K562 (cell line): ENCODE measurements at regions not wholly inside any gene's neighbourhood (a gene's known extent, or its start where the extent isn't known, plus 50 kb on each side); places are given as distances from the start of the nearest gene placed in this dataset.

ENCODE experiments used
- ATAC-seq: fragments of 200-7000 bp; cut with Tn5 transposase; 3 replicates; pipeline ENCODE4 v1.9.1; 2020; ENCODE audit warnings: moderate library complexity
- BruUV-seq: library from RNA; stranded (reverse); fragments of 400-500 nt; replicated peaks from 2 replicates; lab custom pipeline; 2021; lab: Mats Ljungman, UMichigan
- CTCF ChIA-PET: fragments of 300-600 bp; formaldehyde crosslinking; extraction: SDS; loops from one replicate; lab custom pipeline; 2021; ENCODE audit warnings: low intra/inter-chr PET ratio; lab: Yijun Ruan, JAX
- POLR2A ChIA-PET: fragments of 300-600, 350-650 bp; sonication (Branson Sonifier 250); formaldehyde crosslinking; extraction: SDS; loops from one replicate; lab custom pipeline; 2021; ENCODE audit warnings: antibody characterized with exemption, inconsistent platforms; lab: Yijun Ruan, JAX
- DNase-seq, 4 experiments: peaks; one replicate each; pipeline versions ENCODE4 v3.0.0 to v3.0.0-alpha.2; 2011 to 2018; ENCODE audit warnings: low spot score in 3 of 4, mixed read lengths in 3 of 4; ENCODE audit errors: extremely low read depth in 1 of 4
- FAIRE-seq: peaks from 2 replicates; lab custom pipeline; 2011; peaks lifted over from hg19 to GRCh38; lab: Jason Lieb, UNC
- H2AFZ ChIP-seq: 2 replicates; pipeline ENCODE4 v1.6.0; 2011; ENCODE audit warnings: low read depth, low read length, control low read depth, inconsistent platforms
- H3K27ac ChIP-seq: fragments of 200-600 bp; 3 replicates; pipeline ENCODE4 v1.8.0; 2011; ENCODE audit warnings: low read depth, mild to moderate bottlenecking, control low read depth, inconsistent platforms, low read length, moderate library complexity, mixed read lengths; ENCODE audit errors: extremely low read depth
- H3K27me3 ChIP-seq, 2 experiments: fragments of 300-600 bp in 1 of 2; 2 replicates in 1 of 2; 3 replicates in 1 of 2; pipeline versions ENCODE4 v1.6.0 to v1.8.0; 2011; ENCODE audit warnings: inconsistent platforms in 2 of 2, low read length in 2 of 2, mild to moderate bottlenecking in 1 of 2, mixed read lengths in 1 of 2, moderate library complexity in 1 of 2; ENCODE audit not compliant: control insufficient read depth in 2 of 2, insufficient read depth in 2 of 2
- H3K36me3 ChIP-seq: fragments of 300-600 bp; 3 replicates; pipeline ENCODE4 v1.8.0; 2011; ENCODE audit warnings: mild to moderate bottlenecking, low read length, inconsistent platforms; ENCODE audit not compliant: control insufficient read depth, insufficient read depth
- H3K4me1 ChIP-seq, 2 experiments: fragments of 200-600 bp in 1 of 2; replicated peaks in 1 of 2; 2 replicates in 1 of 2; 3 replicates in 1 of 2; pipeline versions ENCODE4 v1.5.1 to v1.8.0; 2011; ENCODE audit warnings: inconsistent platforms in 2 of 2, low read length in 2 of 2, mild to moderate bottlenecking in 1 of 2, mixed read lengths in 1 of 2, moderate library complexity in 1 of 2; ENCODE audit not compliant: control insufficient read depth in 2 of 2, insufficient read depth in 2 of 2
- H3K4me2 ChIP-seq: 2 replicates; pipeline ENCODE4 v1.6.1; 2011; ENCODE audit warnings: low read length, control low read depth, inconsistent platforms, mixed read lengths; ENCODE audit not compliant: insufficient read depth
- H3K4me3 ChIP-seq: fragments of 200-600 bp; sonication (generic), shearing (Covaris generic); 2 replicates; pipeline ENCODE4 v1.5.1; 2016; ENCODE audit warnings: control low read depth, inconsistent platforms
- H3K79me2 ChIP-seq: fragments of 200-600 bp; 3 replicates; pipeline ENCODE4 v1.8.0; 2011; ENCODE audit warnings: low read length, inconsistent platforms; ENCODE audit not compliant: control insufficient read depth, insufficient read depth
- H3K9ac ChIP-seq, 2 experiments: 2 replicates each; pipeline versions ENCODE4 v1.6.0 to v1.6.1; 2011; ENCODE audit warnings: low read depth in 2 of 2, low read length in 2 of 2, control low read depth in 1 of 2, inconsistent platforms in 1 of 2, mild to moderate bottlenecking in 1 of 2, mixed read lengths in 1 of 2; ENCODE audit not compliant: insufficient read depth in 1 of 2
- H3K9me1 ChIP-seq: one replicate; pipeline ENCODE4 v1.6.0; 2011; ENCODE audit warnings: inconsistent platforms, mild to moderate bottlenecking, low read length, moderate library complexity; ENCODE audit not compliant: control insufficient read depth, insufficient read depth
- H3K9me3 ChIP-seq: replicated peaks from 2 replicates; pipeline ENCODE4 v1.5.1; 2011; ENCODE audit warnings: low read depth, low read length, inconsistent platforms; ENCODE audit not compliant: control insufficient read depth, insufficient read depth
- H4K20me1 ChIP-seq: replicated peaks from 2 replicates; pipeline ENCODE4 v1.6.1; 2011; ENCODE audit warnings: low read length, inconsistent platforms, mixed read lengths; ENCODE audit not compliant: control insufficient read depth, insufficient read depth
- ARHGAP35 ChIP-seq: fragments of 450-650 bp; IDR thresholded peaks from 2 replicates; pipeline ENCODE4 v1.6.1; 2018; ENCODE audit not compliant: partially characterized antibody
- KLF13 ChIP-seq: fragments of 450-650 bp; IDR thresholded peaks from 2 replicates; pipeline ENCODE4 v1.6.1; 2016; ENCODE audit warnings: missing genetic modification characterization, low read depth, mild to moderate bottlenecking, missing compliant biosample characterization, moderate library complexity, borderline replicate concordance
- RBM17 ChIP-seq: fragments of 200-400 bp; formaldehyde crosslinking; IDR thresholded peaks from 2 replicates; pipeline ENCODE4 v1.6.1; 2017; ENCODE audit warnings: low read depth, mild to moderate bottlenecking, low read length, borderline replicate concordance
- RNF219 ChIP-seq: fragments of 250-450 bp; sonication (Bioruptor Pico); IDR thresholded peaks from 2 replicates; pipeline ENCODE4 v1.5.0; 2022; ENCODE audit warnings: mild to moderate bottlenecking
- TAF9B ChIP-seq: fragments of 450-650 bp; IDR thresholded peaks from 2 replicates; pipeline ENCODE4 v1.6.1; 2018; ENCODE audit warnings: mild to moderate bottlenecking; ENCODE audit not compliant: partially characterized antibody
- TOE1 ChIP-seq, 2 experiments: fragments of 450-650 bp in 1 of 2; sonication (generic) in 1 of 2; formaldehyde crosslinking in 1 of 2; IDR thresholded peaks; 2 replicates each; pipeline versions ENCODE4 v1.7.1 to v1.8.0; 2016 to 2022; ENCODE audit warnings: borderline replicate concordance in 2 of 2, mild to moderate bottlenecking in 2 of 2, antibody characterized with exemption in 1 of 2, inconsistent platforms in 1 of 2, low read depth in 1 of 2, missing genetic modification reagents in 1 of 2, moderate library complexity in 1 of 2
- ZBTB1 ChIP-seq: sonication (generic); formaldehyde crosslinking; IDR thresholded peaks from 2 replicates; pipeline ENCODE4 v1.8.1; 2023; ENCODE audit warnings: missing genetic modification reagents, low read depth, mild to moderate bottlenecking, borderline replicate concordance
- ZBTB49 ChIP-seq: sonication (generic); formaldehyde crosslinking; IDR thresholded peaks from 2 replicates; pipeline ENCODE4 v1.8.0; 2022; ENCODE audit warnings: missing genetic modification reagents, mild to moderate bottlenecking, borderline replicate concordance
- ZNF217 ChIP-seq: sonication (generic); formaldehyde crosslinking; IDR thresholded peaks from 2 replicates; pipeline ENCODE4 v1.8.0; 2022; ENCODE audit warnings: mild to moderate bottlenecking, missing genetic modification reagents
- ZNF239 ChIP-seq: fragments of 250-450 bp; sonication (Bioruptor Pico); IDR thresholded peaks from 2 replicates; pipeline ENCODE4 v1.4.0; 2020; ENCODE audit warnings: mild to moderate bottlenecking
- ZNF785 ChIP-seq: fragments of 250-450 bp; sonication (Bioruptor Pico); IDR thresholded peaks from 2 replicates; pipeline ENCODE4 v1.4.0; 2020; ENCODE audit warnings: mild to moderate bottlenecking
- WGBS: fragments of 100-300 bp; shearing (Covaris generic); methylation state at CpG from one replicate; pipeline ENCODE4 v1.1.6; 2016; ENCODE audit warnings: low coverage, mixed read lengths; ENCODE audit not compliant: insufficient coverage; ENCODE audit errors: missing lambda C conversion rate; 5-methylcytosine and 5-hydroxymethylcytosine counted together
- in situ Hi-C: fragments of 300-500 bp; cut with MboI; formaldehyde crosslinking; loops from 4 replicates; pipeline ENCODE4 v1.15.0; 2018; ENCODE audit warnings: inconsistent platforms, mixed read lengths
- intact Hi-C: fragments of 100-400 bp; cut with micrococcal nuclease; formaldehyde crosslinking; loops from 2 replicates; pipeline ENCODE4 v1.14.2; 2022

GRCh38 chr7:10874666-10875065 is 99.0 kb upstream of the PHF14 start (continued):
- TF ChIP-seq RNF219 (no peak), ARHGAP35 (no peak)
- TF ChIP-seq, all 486 proteins: peak for 0

GRCh38 chr7:10875080-10875479 is 98.6 kb upstream of the PHF14 start:
- Histone ChIP-seq H3K4me2 (no peak overlapping the region), H3K9ac (no peak overlapping the region), H3K27ac (no peak overlapping the region), H4K20me1 (no peaks in the 10 kb centered on the region), H3K4me3 (no peak overlapping the region), H3K36me3 (no peaks in the 10 kb centered on the region), H3K27me3 (no peaks in the 10 kb centered on the region), H2AFZ (no peak overlapping the region), H3K79me2 (no peaks in the 10 kb centered on the region), H3K4me1 (no peaks in the 10 kb centered on the region), H3K9me1 (no peaks in the 10 kb centered on the region), H3K9me3 (no peaks in the 10 kb centered on the region)
- FAIRE-seq (no peak), DNase-seq (no peak), ATAC-seq (no peak)
- no TSS peak for BruUV-seq
- CTCF ChIA-PET: no interaction called here
- intact Hi-C loops: no loop called here
- WGBS: 0% methylated on average over 2 of the region's 2 CpGs
- in situ Hi-C loops: no loop called here
- POLR2A ChIA-PET: no interaction called here
- TF ChIP-seq TOE1 (IDR thresholded peaks at IDR 0.05; ENCODE audit: borderline replicate concordance): no peak
- TF ChIP-seq TOE1 (CRISPR knock-in tag; IDR thresholded peaks at IDR 0.05; ENCODE audit: borderline replicate concordance, low read depth): no peak
- TF ChIP-seq ZNF785 (CRISPR knock-in tag): no peak
- no peak for TF ChIP-seq ZBTB1 (CRISPR knock-in tag)
- no peak for TF ChIP-seq TAF9B
- no peak for TF ChIP-seq KLF13 (tag)
- no peak for TF ChIP-seq ZNF217 (CRISPR knock-in tag)
- no peak for TF ChIP-seq RBM17
- no peak for TF ChIP-seq ZNF239 (CRISPR knock-in tag)
- no peak for TF ChIP-seq ZBTB49 (CRISPR knock-in tag)
